OCI-LY1 (cell line): ENCODE measurements at regions not wholly inside any gene's neighbourhood (a gene's known extent, or its start where the extent isn't known, plus 50 kb on each side); places are given as distances from the start of the nearest gene placed in this dataset.

Experiments used
- CTCF ChIP-seq: fragments of 200-600 bp; sonication (generic), shearing (Covaris generic); IDR thresholded peaks from 2 replicates; pipeline ENCODE4 v1.5.1; 2017; ENCODE audit warnings: mild to moderate bottlenecking, antibody characterized with exemption, low read length, moderate library complexity, mixed read lengths
- EZH2 ChIP-seq: fragments of 200-600 bp; sonication (generic), shearing (Covaris generic); IDR thresholded peaks from 2 replicates; pipeline ENCODE4 v1.8.0; 2017; ENCODE audit warnings: borderline replicate concordance, mixed run types, mild to moderate bottlenecking, antibody characterized with exemption, low read length, moderate library complexity, mixed read lengths

GRCh38 chr14:28902930-28903329 is 136.3 kb downstream of the FOXG1 start:
- TF ChIP-seq CTCF: no peak
- TF ChIP-seq EZH2: no peak
